A549 (cell line): ENCODE measurements at regions not wholly inside any gene's neighbourhood (a gene's known extent, or its start where the extent isn't known, plus 50 kb on each side); places are given as distances from the start of the nearest gene placed in this dataset.

ENCODE experiments used
- ATAC-seq, 2 experiments: fragments of 200-7000 bp in 1 of 2; fragments of >200 bp in 1 of 2; cut with Nextera tagmentation in 1 of 2; cut with Tn5 transposase in 1 of 2; 3 replicates each; pipeline versions ENCODE4 v1.8.0 to v1.9.1; 2018 to 2020; ENCODE audit warnings: mild to moderate bottlenecking in 1 of 2, moderate library complexity in 1 of 2
- CTCF ChIA-PET: fragments of 300-600 bp; sonication (Branson Sonifier 250); formaldehyde crosslinking; extraction: SDS; loops from one replicate; lab custom pipeline; 2021; ENCODE audit warnings: antibody characterized with exemption, inconsistent platforms; lab: Yijun Ruan, JAX
- POLR2A ChIA-PET: fragments of 350-600 bp; formaldehyde crosslinking; extraction: SDS; loops from one replicate; lab custom pipeline; 2021; ENCODE audit warnings: antibody characterized with exemption, inconsistent platforms; lab: Yijun Ruan, JAX
- DNase-seq, 2 experiments: peaks; one replicate each; pipeline versions ENCODE4 v3.0.0 to v3.0.0-alpha.2; 2011 to 2016; ENCODE audit warnings: low read depth in 1 of 2, low spot score in 1 of 2
- FAIRE-seq: peaks from 2 replicates; lab custom pipeline; 2011; peaks lifted over from hg19 to GRCh38; lab: Jason Lieb, UNC
- H3K27ac ChIP-seq, 2 experiments: fragments of >200 bp; sonication (Bioruptor Twin); formaldehyde crosslinking; 3 replicates each; pipeline ENCODE4 v1.5.1; 2016 to 2017
- H3K4me1 ChIP-seq: fragments of >200 bp; sonication (Bioruptor Twin); formaldehyde crosslinking; 3 replicates; pipeline ENCODE4 v1.6.1; 2016
- H3K4me2 ChIP-seq: fragments of >200 bp; sonication (Bioruptor Twin); formaldehyde crosslinking; 3 replicates; pipeline ENCODE4 v1.6.1; 2016
- H3K4me3 ChIP-seq: fragments of >200 bp; sonication (Bioruptor Twin); formaldehyde crosslinking; 3 replicates; pipeline ENCODE4 v1.5.1; 2016
- H3K9me3 ChIP-seq: fragments of >200 bp; sonication (Bioruptor Twin); formaldehyde crosslinking; 3 replicates; pipeline ENCODE4 v1.6.1; 2016
- BHLHE40 ChIP-seq: IDR thresholded peaks from 2 replicates; pipeline ENCODE4 v1.6.1; 2012; ENCODE audit warnings: low read depth, low read length, inconsistent platforms
- CEBPB ChIP-seq, 2 experiments: fragments of >200 bp in 1 of 2; sonication (Bioruptor Twin) in 1 of 2; formaldehyde crosslinking in 1 of 2; IDR thresholded peaks; 2 replicates each; pipeline ENCODE4 v1.6.1; 2012 to 2016
- EHF ChIP-seq: fragments of 250-450 bp; sonication (Bioruptor Pico); IDR thresholded peaks from 2 replicates; pipeline ENCODE4 v1.5.0; 2020; ENCODE audit warnings: mild to moderate bottlenecking
- EP300 ChIP-seq, 2 experiments: fragments of >200 bp; sonication (Bioruptor Twin); formaldehyde crosslinking; IDR thresholded peaks; 2 replicates in 1 of 2; 3 replicates in 1 of 2; pipeline ENCODE4 v1.6.1; 2016 to 2017
- ESRRA ChIP-seq: fragments of 150-350 bp; IDR thresholded peaks from 2 replicates; pipeline ENCODE4 v1.6.1; 2014; ENCODE audit warnings: mild to moderate bottlenecking, low read length, borderline replicate concordance
- FOSB ChIP-seq: fragments of 250-450 bp; sonication (Bioruptor Pico); IDR thresholded peaks from 2 replicates; pipeline ENCODE4 v1.5.0; 2020; ENCODE audit warnings: mild to moderate bottlenecking, moderate library complexity
- FOXS1 ChIP-seq: fragments of 250-450 bp; sonication (Bioruptor Pico); IDR thresholded peaks from 2 replicates; pipeline ENCODE4 v1.5.0; 2020; ENCODE audit warnings: mild to moderate bottlenecking, moderate library complexity
- HDAC2 ChIP-seq: fragments of 200-600 bp; sonication (generic); IDR thresholded peaks from 2 replicates; pipeline ENCODE4 v1.6.1; 2016
- HOXA7 ChIP-seq: fragments of 250-450 bp; sonication (Bioruptor Pico); IDR thresholded peaks from 2 replicates; pipeline ENCODE4 v1.5.0; 2020; ENCODE audit warnings: mild to moderate bottlenecking, moderate library complexity
- HOXB5 ChIP-seq: fragments of 250-450 bp; sonication (Bioruptor Pico); IDR thresholded peaks from 2 replicates; pipeline ENCODE4 v1.5.0; 2020; ENCODE audit warnings: mild to moderate bottlenecking, moderate library complexity
- JUN ChIP-seq, 2 experiments: fragments of >200 bp; sonication (Bioruptor Twin); formaldehyde crosslinking; IDR thresholded peaks; 2 replicates in 1 of 2; 3 replicates in 1 of 2; pipeline ENCODE4 v1.6.1; 2016 to 2017
- JUNB ChIP-seq: fragments of >200 bp; sonication (Bioruptor Twin); formaldehyde crosslinking; IDR thresholded peaks from 2 replicates; pipeline ENCODE4 v1.6.1; 2016
- KDM1A ChIP-seq: fragments of 200-600 bp; sonication (generic); IDR thresholded peaks from 2 replicates; pipeline ENCODE4 v1.6.1; 2016; ENCODE audit warnings: low read depth, mild to moderate bottlenecking
- KDM5A ChIP-seq: fragments of 200-600 bp; sonication (generic); IDR thresholded peaks from 2 replicates; pipeline ENCODE4 v1.6.1; 2016; ENCODE audit warnings: antibody characterized with exemption, mild to moderate bottlenecking
- MAZ ChIP-seq: fragments of 150-350 bp; IDR thresholded peaks from 2 replicates; pipeline ENCODE4 v1.6.1; 2014; ENCODE audit warnings: antibody characterized with exemption, low read depth, low read length, borderline replicate concordance
- MYC ChIP-seq: IDR thresholded peaks from 2 replicates; pipeline ENCODE4 v1.6.1; 2012; ENCODE audit warnings: mild to moderate bottlenecking, inconsistent platforms, low read length, improper control_type of control experiment, borderline replicate concordance
- NR3C1 ChIP-seq: fragments of >200 bp; sonication (Bioruptor Twin); formaldehyde crosslinking; IDR thresholded peaks from 3 replicates; pipeline ENCODE4 v1.6.1; 2017
- PHF8 ChIP-seq: fragments of 200-600 bp; sonication (generic); IDR thresholded peaks from 2 replicates; pipeline ENCODE4 v1.6.1; 2016; ENCODE audit warnings: low read depth, mild to moderate bottlenecking, antibody characterized with exemption, moderate library complexity, borderline replicate concordance
- RARB ChIP-seq: fragments of 250-450 bp; sonication (Bioruptor Pico); IDR thresholded peaks from 2 replicates; pipeline ENCODE4 v1.8.0; 2021; ENCODE audit warnings: mild to moderate bottlenecking, moderate library complexity
- RCOR1 ChIP-seq: fragments of 150-350 bp; IDR thresholded peaks from 2 replicates; pipeline ENCODE4 v1.6.1; 2014; ENCODE audit warnings: antibody characterized with exemption, low read length, low read depth
- SREBF2 ChIP-seq: fragments of 450-650 bp; IDR thresholded peaks from 2 replicates; pipeline ENCODE4 v1.6.1; 2014; ENCODE audit warnings: mild to moderate bottlenecking, moderate library complexity
- TFCP2L1 ChIP-seq: fragments of 250-450 bp; sonication (Bioruptor Pico); IDR thresholded peaks from 2 replicates; pipeline ENCODE4 v1.5.0; 2021; ENCODE audit warnings: mild to moderate bottlenecking
- TP53 ChIP-seq: fragments of 250-450 bp; sonication (Bioruptor Pico); IDR thresholded peaks from 2 replicates; pipeline ENCODE4 v1.5.0; 2021; ENCODE audit warnings: mild to moderate bottlenecking, moderate library complexity
- ZC3H11A ChIP-seq: fragments of 450-650 bp; IDR thresholded peaks from 2 replicates; pipeline ENCODE4 v1.6.1; 2014; ENCODE audit warnings: antibody characterized with exemption, mild to moderate bottlenecking
- ZFP36 ChIP-seq: fragments of 450-650 bp; IDR thresholded peaks from 2 replicates; pipeline ENCODE4 v1.6.1; 2014; ENCODE audit warnings: borderline replicate concordance; ENCODE audit not compliant: partially characterized antibody
- WGBS: methylation state at CpG from one replicate; pipeline ENCODE4 v1.1.6; 2017; ENCODE audit errors: missing lambda C conversion rate; 5-methylcytosine and 5-hydroxymethylcytosine counted together
- TF ChIP-seq, protein P1 (sequence below): fragments of 250-450 bp; sonication (Bioruptor Pico); IDR thresholded peaks from 2 replicates; pipeline ENCODE4 v1.5.0; 2021; ENCODE audit warnings: mild to moderate bottlenecking, moderate library complexity, borderline replicate concordance

DNA sequence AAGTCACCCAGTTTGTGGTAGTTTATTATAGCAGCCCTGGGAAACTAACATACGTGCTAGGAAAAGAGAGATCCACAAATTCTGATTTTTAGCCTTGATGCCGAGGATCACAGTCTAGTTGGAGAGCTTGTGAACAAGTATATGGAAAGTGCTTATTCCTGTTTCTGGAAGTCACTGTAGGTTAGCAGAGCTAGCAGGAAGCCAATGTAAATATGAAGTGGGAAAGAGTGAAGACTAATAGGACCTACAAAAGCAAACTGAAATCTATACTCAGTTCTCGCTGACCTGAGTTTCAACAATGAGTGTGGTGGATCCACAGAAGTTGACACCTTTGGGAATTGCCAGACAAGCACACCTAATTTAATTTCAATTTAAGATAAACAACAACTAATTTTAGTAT lies 254.9 kb downstream of the PLK2 start:
- CTCF ChIA-PET = interaction anchor here (0.6 to 1.0 kb wide), 2 partner anchors 10 to 1703 kb away, joined by 3 read pairs; no protein-coding TSS in a partner anchor
- H3K4me3 ChIP-seq = no peak overlapping the region
- DNase-seq (no peak), ATAC-seq (no peak), FAIRE-seq (no peak)
- POLR2A ChIA-PET = no interaction called here
- peaks cover 24% of the 10 kb centered on the region for H3K4me1 ChIP-seq
- H3K27ac ChIP-seq = peak overlapping the region in 1 of 2 experiments; percentile 37; a peak in 1 of 6 replicates
- H3K9me3 ChIP-seq = no peaks in the 10 kb centered on the region
- H3K4me2 ChIP-seq = no peak overlapping the region
- TF ChIP-seq JUN (IDR thresholded peaks at IDR 0.05) (no peak), HOXB5 (CRISPR knock-in tag) (no peak), JUNB (no peak), TP53 (no peak), RARB (CRISPR knock-in tag) (no peak), KDM1A (no peak), MYC (no peak), CEBPB (IDR thresholded peaks at IDR 0.05) (no peak), EP300 (IDR thresholded peaks at IDR 0.05) (no peak), SREBF2 (no peak), BHLHE40 (no peak), FOSB (CRISPR knock-in tag) (no peak), ZFP36 (no peak), ESRRA (no peak), PHF8 (no peak), RCOR1 (no peak)
- TF ChIP-seq, protein P1, sequence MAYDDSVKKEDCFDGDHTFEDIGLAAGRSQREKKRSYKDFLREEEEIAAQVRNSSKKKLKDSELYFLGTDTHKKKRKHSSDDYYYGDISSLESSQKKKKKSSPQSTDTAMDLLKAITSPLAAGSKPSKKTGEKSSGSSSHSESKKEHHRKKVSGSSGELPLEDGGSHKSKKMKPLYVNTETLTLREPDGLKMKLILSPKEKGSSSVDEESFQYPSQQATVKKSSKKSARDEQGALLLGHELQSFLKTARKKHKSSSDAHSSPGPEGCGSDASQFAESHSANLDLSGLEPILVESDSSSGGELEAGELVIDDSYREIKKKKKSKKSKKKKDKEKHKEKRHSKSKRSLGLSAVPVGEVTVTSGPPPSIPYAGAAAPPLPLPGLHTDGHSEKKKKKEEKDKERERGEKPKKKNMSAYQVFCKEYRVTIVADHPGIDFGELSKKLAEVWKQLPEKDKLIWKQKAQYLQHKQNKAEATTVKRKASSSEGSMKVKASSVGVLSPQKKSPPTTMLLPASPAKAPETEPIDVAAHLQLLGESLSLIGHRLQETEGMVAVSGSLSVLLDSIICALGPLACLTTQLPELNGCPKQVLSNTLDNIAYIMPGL = no peak
- TF ChIP-seq, all 56 proteins: peak for 0
- WGBS = 85% methylated on average over 3 of the region's 3 CpGs

DNA sequence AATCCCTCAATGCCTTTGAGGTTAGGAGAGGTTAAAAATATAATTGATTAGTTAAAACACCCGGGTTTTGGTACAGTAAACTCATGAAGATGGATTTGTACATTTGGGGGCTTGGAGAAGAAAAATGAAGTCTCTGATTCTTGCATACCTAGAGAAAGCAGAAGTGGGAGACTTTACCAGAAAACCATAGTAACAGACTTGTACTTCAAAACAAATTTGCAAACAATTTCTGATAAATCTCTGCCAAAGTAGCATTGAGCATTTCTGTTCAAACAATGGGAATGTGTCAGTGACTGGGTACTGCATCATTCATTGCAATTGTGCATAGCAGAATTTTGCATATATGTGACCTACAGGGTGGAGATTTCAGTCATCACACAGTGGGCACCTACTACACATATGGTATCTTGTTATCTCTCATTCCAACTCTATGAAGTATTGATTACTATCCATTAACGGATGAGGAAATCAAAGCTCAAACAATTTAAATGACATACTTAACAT lies 256.9 kb downstream of the PLK2 start:
- FAIRE-seq = no peak
- Histone ChIP-seq H3K4me3 (no peak overlapping the region), H3K27ac (peak overlapping the region in 1 of 2 experiments; percentile 10; a peak in 1 of 6 replicates), H3K4me1 (peaks cover 12% of the 10 kb centered on the region; the same call in 2 of the 3 replicates), H3K4me2 (no peak overlapping the region), H3K9me3 (no peaks in the 10 kb centered on the region)
- WGBS = 76% methylated on average over 2 of the region's 2 CpGs
- POLR2A ChIA-PET = no interaction called here
- no peak for DNase-seq
- no peak for ATAC-seq
- no peak for TF ChIP-seq NR3C1
- no peak for TF ChIP-seq ZC3H11A
- TF ChIP-seq HOXA7 (CRISPR knock-in tag) = no peak
- no peak for TF ChIP-seq MAZ
- TF ChIP-seq FOXS1 (CRISPR knock-in tag) = no peak
- TF ChIP-seq KDM5A = no peak
- TF ChIP-seq TFCP2L1 = no peak
- TF ChIP-seq HDAC2 = no peak
- no peak for TF ChIP-seq PHF8
- no peak for TF ChIP-seq EHF
- CTCF ChIA-PET = interaction anchor here (1.2 kb wide), 1 partner anchor 15 kb away, joined by 5 read pairs; no protein-coding TSS in a partner anchor
